Activated CD4-positive, alpha-beta memory T cell treated with anti-CD3 and anti-CD28 coated beads, Interleukin-2, amount 10 ng/mL, durations not matched to agents 7 days and 5 days (primary cell): ENCODE measurements at regions not wholly inside any gene's neighbourhood (a gene's known extent, or its start where the extent isn't known, plus 50 kb on each side); places are given as distances from the start of the nearest gene placed in this dataset.

ENCODE experiments used
- CTCF ChIA-PET: fragments of 350-600 bp; sonication (Branson Sonifier 250); formaldehyde crosslinking; loops from one replicate; lab custom pipeline; 2021; ENCODE audit warnings: antibody characterized with exemption, inconsistent platforms; lab: Charles Lee
- POLR2A ChIA-PET: fragments of 350-600 bp; sonication (Branson Sonifier 250); formaldehyde crosslinking; loops from one replicate; lab custom pipeline; 2021; ENCODE audit warnings: antibody characterized with exemption; lab: Charles Lee
- DNase-seq: peaks from one replicate; pipeline ENCODE4 v3.0.0-alpha.2; 2020
- H3K27ac Mint-ChIP-seq: one replicate; pipeline ENCODE4 v1.8.0; 2021; ENCODE audit warnings: mild to moderate bottlenecking, mixed read lengths
- H3K27me3 Mint-ChIP-seq: one replicate; pipeline ENCODE4 v1.8.0; 2021; ENCODE audit warnings: mixed read lengths
- H3K36me3 Mint-ChIP-seq: one replicate; pipeline ENCODE4 v1.8.0; 2021; ENCODE audit warnings: low read depth, mixed read lengths
- H3K4me1 Mint-ChIP-seq: one replicate; pipeline ENCODE4 v1.8.0; 2021; ENCODE audit warnings: mixed read lengths
- H3K4me3 Mint-ChIP-seq: one replicate; pipeline ENCODE4 v1.8.0; 2021; ENCODE audit warnings: mild to moderate bottlenecking, mixed read lengths
- H3K9me3 Mint-ChIP-seq: one replicate; pipeline ENCODE4 v1.8.0; 2021; ENCODE audit warnings: mixed read lengths

DNA sequence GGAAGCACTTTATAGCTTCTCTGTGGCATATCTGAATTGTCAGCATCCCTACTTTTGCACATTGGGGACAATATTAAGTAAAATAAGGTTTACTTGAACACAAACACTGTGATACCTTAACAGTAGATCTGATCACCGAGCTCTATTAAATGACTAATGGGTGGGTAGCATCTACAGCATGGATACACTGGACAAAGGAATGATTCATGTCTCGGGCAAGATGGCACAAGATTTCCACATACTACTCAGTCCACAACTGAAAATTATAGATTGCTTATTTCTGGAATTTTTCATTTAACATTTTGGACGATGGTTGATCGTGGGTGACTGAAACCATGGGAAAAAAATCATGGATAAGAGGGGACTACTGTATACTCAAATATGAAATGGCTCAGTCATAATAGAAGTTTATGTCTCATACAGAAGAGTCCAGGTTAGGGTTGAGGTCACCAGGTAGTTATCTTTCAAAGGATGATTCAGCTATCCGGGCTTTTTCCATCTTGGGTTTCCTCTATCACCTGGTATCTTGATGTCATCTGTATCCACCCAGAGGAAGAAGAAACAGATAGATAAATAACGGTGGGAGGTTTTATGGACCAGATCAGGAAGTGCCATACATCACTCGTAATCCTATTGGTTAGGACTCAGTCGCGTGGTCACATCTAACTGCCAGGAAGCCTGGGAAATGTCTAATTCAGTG lies 320.0 kb upstream of the RARB start:
- no peak overlapping the region for H3K27ac Mint-ChIP-seq
- no peak overlapping the region for H3K4me3 Mint-ChIP-seq
- no peaks in the 10 kb centered on the region for H3K36me3 Mint-ChIP-seq
- no peaks in the 10 kb centered on the region for H3K27me3 Mint-ChIP-seq
- CTCF ChIA-PET, result interaction anchor here (1.2 kb wide), 1 partner anchor 14 kb away, joined by 3 read pairs; no protein-coding TSS in a partner anchor
- no peak for DNase-seq
- H3K9me3 Mint-ChIP-seq, result peaks cover 5% of the 10 kb centered on the region
- H3K4me1 Mint-ChIP-seq, result no peaks in the 10 kb centered on the region
- POLR2A ChIA-PET, result no interaction called here

DNA sequence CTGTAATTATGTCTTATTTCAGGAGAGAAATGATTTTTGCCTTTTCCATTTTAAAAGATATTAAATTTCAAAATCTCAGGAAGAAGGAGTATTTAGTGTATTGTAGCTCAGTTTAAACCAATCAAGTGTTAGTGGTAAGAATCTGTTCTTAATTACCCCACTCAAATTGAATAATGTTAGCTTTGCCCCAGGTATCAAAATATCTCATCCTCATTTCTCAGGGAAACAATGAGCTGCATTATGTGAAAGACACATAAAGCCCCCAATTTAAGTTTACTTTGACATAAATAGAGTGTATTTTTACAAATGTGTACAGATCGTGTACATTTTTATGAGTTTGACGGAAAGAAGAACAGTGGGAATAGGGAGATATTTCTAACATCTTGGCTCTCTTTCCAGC lies 317.4 kb upstream of the RARB start:
- no peak for DNase-seq
- Mint-ChIP-seq H3K4me3 (no peak overlapping the region), H3K9me3 (peaks cover 6% of the 10 kb centered on the region), H3K27me3 (no peaks in the 10 kb centered on the region), H3K4me1 (no peaks in the 10 kb centered on the region), H3K36me3 (no peaks in the 10 kb centered on the region), H3K27ac (no peak overlapping the region)
- ChIA-PET CTCF (interaction anchor here (1.0 kb wide), 1 partner anchor 29 kb away, joined by 3 read pairs; no protein-coding TSS in a partner anchor), POLR2A (no interaction called here)

DNA sequence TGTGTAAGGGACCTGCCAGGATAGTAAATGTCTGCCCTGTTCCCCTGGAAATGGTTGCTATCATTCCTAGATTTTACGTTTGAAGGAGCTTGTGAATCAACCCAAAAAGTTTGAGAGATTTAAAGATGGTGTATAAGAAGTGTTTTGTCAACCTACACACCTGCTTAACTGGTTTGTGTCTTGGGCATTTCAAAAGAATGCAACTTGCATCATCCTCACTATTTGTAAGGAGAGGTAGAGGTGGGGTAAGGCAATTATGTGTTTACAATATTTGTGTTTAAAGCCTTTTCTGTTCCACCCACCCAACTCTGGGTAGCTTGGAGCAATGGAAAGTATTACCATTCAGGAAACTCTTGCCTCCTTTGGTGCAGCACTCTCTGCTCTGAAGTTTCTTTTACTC lies 314.2 kb upstream of the RARB start:
- CTCF ChIA-PET, result no interaction called here
- Mint-ChIP-seq H3K9me3 (peaks cover 3% of the 10 kb centered on the region), H3K4me1 (no peaks in the 10 kb centered on the region), H3K4me3 (no peak overlapping the region), H3K27me3 (no peaks in the 10 kb centered on the region), H3K36me3 (no peaks in the 10 kb centered on the region), H3K27ac (no peak overlapping the region)
- POLR2A ChIA-PET, result no interaction called here
- no peak for DNase-seq

DNA sequence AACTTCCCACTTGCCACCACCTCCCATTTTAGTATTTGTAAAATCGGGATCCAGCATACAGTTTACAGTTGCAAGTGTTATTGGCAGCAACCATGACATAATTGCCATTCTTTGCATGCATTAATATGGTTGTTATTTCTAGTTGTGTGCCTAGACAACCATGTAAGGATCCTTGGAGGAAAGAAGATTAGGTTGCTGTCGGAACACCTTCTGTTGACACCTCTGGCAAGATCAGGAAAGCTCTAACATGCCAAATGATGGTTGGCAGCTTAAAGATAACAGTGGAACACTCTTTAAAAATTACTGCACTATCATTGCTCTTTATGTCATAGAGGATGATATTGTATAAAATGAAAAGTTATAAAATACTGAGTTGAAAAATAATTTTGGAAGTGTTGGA lies 313.5 kb upstream of the RARB start:
- ChIA-PET CTCF (no interaction called here), POLR2A (no interaction called here)
- Mint-ChIP-seq H3K4me3 (no peak overlapping the region), H3K9me3 (peaks cover 3% of the 10 kb centered on the region), H3K27ac (no peak overlapping the region), H3K27me3 (no peaks in the 10 kb centered on the region), H3K4me1 (no peaks in the 10 kb centered on the region), H3K36me3 (no peaks in the 10 kb centered on the region)
- DNase-seq, result no peak

DNA sequence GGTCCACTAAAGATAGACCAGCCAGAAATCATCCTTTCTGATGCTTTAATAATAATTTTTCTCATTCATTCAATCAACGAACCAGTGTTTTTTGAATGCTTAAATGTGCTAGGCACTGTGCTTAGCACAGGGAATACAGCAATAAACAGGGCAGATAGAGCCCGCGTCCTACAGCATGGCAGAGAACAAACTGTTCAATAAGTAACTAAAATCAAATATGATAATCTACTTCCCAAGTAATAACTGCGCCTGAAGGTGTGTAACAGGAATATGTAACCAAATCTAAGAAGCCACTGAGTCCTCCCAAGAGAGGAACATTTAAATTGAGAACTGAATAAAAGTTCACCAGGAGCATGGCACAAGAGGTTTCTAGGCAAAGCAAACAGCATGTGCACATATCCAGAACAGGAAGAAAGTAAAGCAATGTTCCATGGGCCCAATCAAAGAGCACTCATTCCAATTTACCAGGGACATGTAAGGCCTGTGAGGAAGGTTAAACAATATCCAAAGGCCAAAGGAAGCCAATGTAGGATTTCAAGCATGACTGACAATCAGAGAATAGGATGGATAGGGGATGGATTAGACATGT lies 311.0 kb upstream of the RARB start:
- Mint-ChIP-seq H3K9me3 (peaks cover 3% of the 10 kb centered on the region), H3K4me1 (no peaks in the 10 kb centered on the region), H3K27me3 (no peaks in the 10 kb centered on the region), H3K36me3 (no peaks in the 10 kb centered on the region), H3K4me3 (no peak overlapping the region), H3K27ac (no peak overlapping the region)
- POLR2A ChIA-PET, result no interaction called here
- CTCF ChIA-PET, result no interaction called here
- DNase-seq, result no peak

DNA sequence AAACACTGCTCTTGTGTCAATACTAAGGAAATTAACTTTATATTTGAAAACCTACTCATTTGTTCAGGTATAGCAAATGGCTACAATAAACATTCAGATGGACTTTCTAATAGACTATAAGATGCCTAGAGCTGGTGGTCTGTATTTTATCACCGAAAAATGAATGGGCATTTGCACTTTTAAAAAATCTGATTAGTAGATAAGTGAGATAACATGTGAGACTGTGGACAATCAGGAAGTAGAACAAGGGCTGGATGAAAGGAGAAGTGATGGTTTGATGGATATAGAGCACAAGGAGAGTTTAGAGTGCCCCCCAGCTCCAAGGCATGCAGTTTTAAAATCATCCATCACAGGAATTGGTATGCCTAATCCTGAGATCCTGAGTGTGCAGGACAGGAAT lies 308.4 kb upstream of the RARB start:
- Mint-ChIP-seq H3K27me3 (no peaks in the 10 kb centered on the region), H3K36me3 (no peaks in the 10 kb centered on the region), H3K27ac (no peak overlapping the region), H3K4me3 (no peak overlapping the region), H3K4me1 (no peaks in the 10 kb centered on the region), H3K9me3 (peaks cover 4% of the 10 kb centered on the region)
- POLR2A ChIA-PET, result no interaction called here
- no peak for DNase-seq
- CTCF ChIA-PET, result no interaction called here

DNA sequence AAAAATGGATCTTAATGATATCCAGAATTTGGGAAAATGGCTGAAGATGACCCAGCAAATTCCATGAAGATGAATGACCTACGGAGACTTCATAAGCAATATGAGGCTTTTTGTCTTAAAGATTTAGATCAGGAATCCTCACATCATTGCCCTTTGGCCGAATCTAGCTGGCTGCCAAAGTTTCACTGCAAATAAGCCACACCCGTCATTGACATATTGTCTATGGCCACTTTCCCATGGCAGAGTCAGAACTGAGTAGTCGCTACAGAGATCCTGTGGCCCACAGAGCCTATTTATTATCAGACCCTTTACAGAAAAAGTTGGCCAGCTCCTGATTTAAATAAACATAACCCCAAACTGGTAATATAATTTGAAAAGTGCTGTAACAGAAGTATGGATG lies 307.4 kb upstream of the RARB start:
- ChIA-PET POLR2A (no interaction called here), CTCF (no interaction called here)
- H3K36me3 Mint-ChIP-seq, result no peaks in the 10 kb centered on the region
- H3K27me3 Mint-ChIP-seq, result no peaks in the 10 kb centered on the region
- H3K27ac Mint-ChIP-seq, result no peak overlapping the region
- no peaks in the 10 kb centered on the region for H3K4me1 Mint-ChIP-seq
- DNase-seq, result no peak
- no peak overlapping the region for H3K4me3 Mint-ChIP-seq
- H3K9me3 Mint-ChIP-seq, result peaks cover 4% of the 10 kb centered on the region

DNA sequence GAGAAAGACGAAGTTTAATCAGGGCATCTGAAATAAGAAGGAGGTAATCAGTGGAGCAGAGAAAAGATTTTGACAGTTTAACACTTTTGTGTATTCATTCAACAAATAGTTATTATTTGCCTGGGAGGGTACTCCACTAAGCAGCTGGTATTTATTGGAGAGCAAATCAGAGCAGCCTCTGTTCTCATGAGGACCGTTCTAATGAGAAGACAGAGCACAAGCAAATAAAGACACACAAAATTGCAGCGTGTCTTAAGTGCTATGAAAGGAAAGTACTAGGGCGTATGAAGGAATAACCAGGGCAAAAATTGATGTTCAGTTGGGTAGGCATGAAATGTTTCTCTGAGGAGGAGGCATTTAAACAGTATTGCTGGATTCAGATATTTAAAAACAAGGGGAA lies 302.9 kb upstream of the RARB start:
- ChIA-PET CTCF (no interaction called here), POLR2A (no interaction called here)
- H3K36me3 Mint-ChIP-seq, result no peaks in the 10 kb centered on the region
- H3K4me3 Mint-ChIP-seq, result no peak overlapping the region
- no peaks in the 10 kb centered on the region for H3K27me3 Mint-ChIP-seq
- H3K4me1 Mint-ChIP-seq, result no peaks in the 10 kb centered on the region
- DNase-seq, result no peak
- peaks cover 16% of the 10 kb centered on the region for H3K9me3 Mint-ChIP-seq
- no peak overlapping the region for H3K27ac Mint-ChIP-seq

DNA sequence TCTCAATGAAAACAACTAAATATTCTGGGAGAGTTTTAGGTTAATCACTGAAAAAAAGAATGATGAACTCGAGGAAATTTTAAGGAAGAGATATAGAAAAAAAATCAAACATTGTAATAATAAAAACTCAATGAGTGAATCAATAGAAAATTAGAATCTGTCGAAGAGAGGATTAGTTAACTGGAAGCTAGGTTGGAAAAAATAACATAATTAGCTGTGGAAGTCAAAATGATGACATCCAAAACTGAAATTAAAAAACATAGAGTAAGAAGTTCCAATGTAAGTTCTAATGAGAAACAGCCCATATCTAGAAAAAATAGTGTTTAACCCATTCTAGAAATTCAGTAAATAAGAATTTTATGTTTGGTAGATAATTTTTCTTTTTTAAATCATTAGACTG lies 299.3 kb upstream of the RARB start:
- Mint-ChIP-seq H3K9me3 (peaks cover 16% of the 10 kb centered on the region), H3K27me3 (no peaks in the 10 kb centered on the region), H3K27ac (no peak overlapping the region), H3K36me3 (no peaks in the 10 kb centered on the region), H3K4me3 (no peak overlapping the region), H3K4me1 (no peaks in the 10 kb centered on the region)
- no peak for DNase-seq
- CTCF ChIA-PET, result no interaction called here
- POLR2A ChIA-PET, result no interaction called here

DNA sequence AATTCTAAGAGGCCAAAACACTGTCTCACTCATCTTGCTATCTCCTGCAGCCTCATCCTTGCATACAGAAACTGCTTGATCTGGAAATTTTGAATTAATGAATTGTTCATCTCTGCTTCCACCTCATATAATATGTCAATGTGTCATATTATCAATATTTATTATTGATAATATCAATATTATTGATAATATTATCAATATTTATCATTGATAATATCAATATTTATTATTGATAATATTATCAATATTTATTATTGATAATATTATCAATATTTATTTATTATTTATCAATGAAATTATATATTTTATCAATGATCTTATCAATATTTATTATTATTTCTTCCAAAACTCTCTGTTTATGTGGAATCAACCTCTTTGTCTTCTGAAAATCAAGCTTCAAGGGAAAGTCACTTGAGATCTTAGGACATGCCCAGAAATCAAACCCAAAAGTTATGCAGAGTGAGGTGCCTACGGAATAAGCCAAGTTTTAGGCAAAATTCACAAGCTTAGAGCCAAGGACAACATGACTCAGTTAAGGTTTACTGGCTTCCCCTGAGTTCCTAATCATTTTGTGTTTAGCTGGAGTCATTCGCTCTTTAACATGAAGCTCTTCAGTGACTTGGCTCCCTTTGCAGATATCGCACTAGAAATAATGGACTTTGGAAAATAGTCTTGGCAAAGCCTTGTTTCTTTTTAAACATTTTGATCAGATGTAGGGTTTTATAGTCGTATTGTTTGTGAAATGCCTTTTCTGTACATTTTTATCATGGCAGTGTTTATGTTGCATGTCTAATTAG lies 297.1 kb upstream of the RARB start:
- POLR2A ChIA-PET, result no interaction called here
- no peak for DNase-seq
- H3K4me1 Mint-ChIP-seq, result no peaks in the 10 kb centered on the region
- no peaks in the 10 kb centered on the region for H3K27me3 Mint-ChIP-seq
- H3K27ac Mint-ChIP-seq, result no peak overlapping the region
- CTCF ChIA-PET, result no interaction called here
- H3K4me3 Mint-ChIP-seq, result no peak overlapping the region
- H3K9me3 Mint-ChIP-seq, result peaks cover 16% of the 10 kb centered on the region
- H3K36me3 Mint-ChIP-seq, result no peaks in the 10 kb centered on the region

DNA sequence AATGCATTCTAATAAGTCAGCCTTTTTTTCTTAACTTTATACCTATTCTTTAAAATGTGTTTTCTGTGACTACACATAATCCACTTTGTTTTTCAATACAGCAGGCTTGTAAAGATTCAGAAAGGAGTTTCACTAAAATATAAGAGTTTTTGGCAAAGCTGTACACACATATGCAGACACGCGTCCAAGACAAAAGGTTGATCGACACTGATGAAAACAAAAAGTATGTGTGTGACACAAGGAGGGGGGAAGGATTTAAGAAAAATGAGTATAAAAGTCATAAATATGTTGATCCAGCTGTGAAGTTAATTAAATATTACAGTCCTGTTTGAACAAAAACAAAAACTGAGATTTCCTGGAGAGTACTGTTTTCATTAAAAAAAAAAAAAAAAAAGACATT lies 294.5 kb upstream of the RARB start:
- Mint-ChIP-seq H3K4me1 (no peaks in the 10 kb centered on the region), H3K27me3 (no peaks in the 10 kb centered on the region), H3K27ac (no peak overlapping the region), H3K4me3 (no peak overlapping the region), H3K36me3 (no peaks in the 10 kb centered on the region), H3K9me3 (peaks cover 6% of the 10 kb centered on the region)
- no peak for DNase-seq
- ChIA-PET CTCF (no interaction called here), POLR2A (no interaction called here)

DNA sequence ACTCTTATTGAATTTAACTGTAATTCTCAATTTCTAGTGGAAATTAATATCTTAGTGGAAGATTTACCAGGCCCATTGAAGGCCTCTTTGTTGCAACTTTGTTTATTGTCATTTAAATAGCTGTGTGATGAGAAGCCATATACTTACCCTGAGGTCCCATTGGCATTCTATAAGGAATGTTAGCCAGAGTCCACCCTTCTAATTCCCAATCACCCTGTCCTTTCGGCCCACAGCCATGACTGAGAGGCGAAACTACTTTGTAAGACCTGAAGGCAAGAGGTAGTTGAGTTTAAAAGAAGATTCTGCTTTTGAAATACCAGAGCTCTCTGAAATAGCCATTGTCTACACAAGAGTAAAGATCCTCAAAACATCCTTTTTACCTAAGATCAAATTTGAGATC lies 290.5 kb upstream of the RARB start:
- Mint-ChIP-seq H3K4me3 (no peak overlapping the region), H3K9me3 (peaks cover 3% of the 10 kb centered on the region), H3K36me3 (no peaks in the 10 kb centered on the region), H3K4me1 (no peaks in the 10 kb centered on the region), H3K27me3 (no peaks in the 10 kb centered on the region), H3K27ac (no peak overlapping the region)
- no peak for DNase-seq
- POLR2A ChIA-PET, result no interaction called here
- CTCF ChIA-PET, result no interaction called here

DNA sequence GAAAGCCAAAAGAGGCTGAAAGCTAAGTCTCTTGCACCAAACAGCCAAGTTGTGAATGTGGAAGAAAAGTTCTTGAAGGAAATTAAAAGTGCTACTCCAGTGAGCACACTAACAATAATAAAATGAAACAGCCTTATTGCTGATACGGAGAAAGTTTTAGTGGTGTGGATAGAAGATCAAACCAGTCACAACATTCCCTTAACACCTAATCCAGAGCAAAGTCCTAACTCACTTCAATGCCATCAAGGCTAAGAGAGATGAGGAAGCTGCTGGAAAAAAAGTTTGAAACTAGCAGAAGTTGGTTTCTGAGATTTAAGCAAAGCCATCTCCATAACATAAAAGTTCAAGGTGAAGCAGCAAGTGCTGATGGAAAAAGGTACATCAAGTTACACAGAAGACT lies 288.8 kb upstream of the RARB start:
- Mint-ChIP-seq H3K36me3 (no peaks in the 10 kb centered on the region), H3K4me1 (no peaks in the 10 kb centered on the region), H3K27me3 (no peaks in the 10 kb centered on the region), H3K4me3 (no peak overlapping the region), H3K27ac (no peak overlapping the region), H3K9me3 (peaks cover 3% of the 10 kb centered on the region)
- ChIA-PET POLR2A (no interaction called here), CTCF (no interaction called here)
- DNase-seq, result no peak
